Lower lobe of right lung (tissue), 2 donors: ENCODE measurements at regions not wholly inside any gene's neighbourhood (a gene's known extent, or its start where the extent isn't known, plus 50 kb on each side); places are given as distances from the start of the nearest gene placed in this dataset.
"Not testable (repeated sequence)": the region's sequence is repeated elsewhere in the genome, so short reads cannot be mapped to it uniquely, and the experiment has no call there.

Experiments
- ATAC-seq, 2 donors: fragments of 200-7000 bp; cut with Tn5 transposase; one replicate each; pipeline ENCODE4 v1.9.1; 2020 to 2022; ENCODE audit warnings: mild to moderate bottlenecking in 2 of 2, moderate library complexity in 2 of 2
- DNase-seq: peaks from one replicate; pipeline ENCODE4 v3.0.0-alpha.2; 2020
- H3K27ac ChIP-seq: fragments of 200-600 bp; one replicate; pipeline ENCODE4 v1.8.0; 2022
- H3K27me3 ChIP-seq: fragments of 200-600 bp; one replicate; pipeline ENCODE4 v1.8.0; 2022; ENCODE audit warnings: low read depth
- H3K36me3 ChIP-seq: fragments of 200-600 bp; one replicate; pipeline ENCODE4 v1.8.0; 2022; ENCODE audit warnings: mild to moderate bottlenecking
- H3K4me1 ChIP-seq: fragments of 200-600 bp; one replicate; pipeline ENCODE4 v1.8.0; 2022
- H3K4me3 ChIP-seq: fragments of 200-600 bp; one replicate; pipeline ENCODE4 v1.8.0; 2022; ENCODE audit warnings: mild to moderate bottlenecking
- H3K9me3 ChIP-seq: fragments of 200-600 bp; one replicate; pipeline ENCODE4 v1.8.0; 2022
- CTCF ChIP-seq: fragments of 200-600 bp; IDR thresholded peaks from one replicate; pipeline ENCODE4 v1.8.0; 2022; ENCODE audit warnings: antibody characterized with exemption, mild to moderate bottlenecking
- intact Hi-C: fragments of 100-400 bp; cut with DNase I; formaldehyde crosslinking; loops from one replicate; pipeline ENCODE4 v1.11.0; 2022
- donor health status: DM: no; HTN: yes; CAD: no; lungs with severe emphysema.

- H3K27me3 ChIP-seq: no peaks in the 10 kb centered on the region
- no peaks in the 10 kb centered on the region for H3K36me3 ChIP-seq
- intact Hi-C loops: no loop called here
- ATAC-seq (no peak), DNase-seq (no peak)
- no peaks in the 10 kb centered on the region for H3K4me1 ChIP-seq
- H3K4me3 ChIP-seq: no peak overlapping the region
- no peaks in the 10 kb centered on the region for H3K9me3 ChIP-seq
- no peak for TF ChIP-seq CTCF
- no peak overlapping the region for H3K27ac ChIP-seq
These were observed 715.2 kb upstream of the AADAT start for GRCh38 chr4:170804930-170805329.

DNA sequence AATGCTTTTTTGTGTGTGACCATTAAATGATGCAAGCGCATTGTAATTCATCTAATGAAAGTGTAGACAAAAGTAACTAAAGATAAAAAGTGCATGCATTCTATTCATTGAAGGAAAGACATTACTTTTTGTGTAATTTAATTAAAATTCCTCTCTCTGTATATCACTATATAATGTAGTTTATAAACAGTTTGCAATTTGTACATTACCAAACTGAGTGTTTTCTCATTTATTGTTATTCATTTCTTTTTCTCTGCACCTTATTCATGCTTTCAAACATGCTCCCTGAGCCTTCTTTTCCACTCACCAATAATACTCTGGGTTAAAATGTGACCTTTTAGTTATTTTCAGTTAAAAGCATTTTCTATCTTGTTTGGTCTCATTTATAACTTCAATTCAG, 713.7 kb upstream of the AADAT start:
- Histone ChIP-seq H3K9me3 (no peaks in the 10 kb centered on the region), H3K27me3 (no peaks in the 10 kb centered on the region), H3K4me3 (no peak overlapping the region), H3K27ac (no peak overlapping the region), H3K4me1 (no peaks in the 10 kb centered on the region), H3K36me3 (no peaks in the 10 kb centered on the region)
- no peak for DNase-seq
- intact Hi-C loops: no loop called here
- ATAC-seq: no peak
- TF ChIP-seq CTCF: no peak

GRCh38 chr4:170801771-170802170, 712.0 kb upstream of the AADAT start:
- Histone ChIP-seq H3K36me3 (no peaks in the 10 kb centered on the region), H3K4me1 (no peaks in the 10 kb centered on the region), H3K9me3 (no peaks in the 10 kb centered on the region), H3K4me3 (no peak overlapping the region), H3K27me3 (no peaks in the 10 kb centered on the region), H3K27ac (no peak overlapping the region)
- intact Hi-C loops: no loop called here
- no peak for ATAC-seq
- no peak for TF ChIP-seq CTCF
- no peak for DNase-seq

DNA sequence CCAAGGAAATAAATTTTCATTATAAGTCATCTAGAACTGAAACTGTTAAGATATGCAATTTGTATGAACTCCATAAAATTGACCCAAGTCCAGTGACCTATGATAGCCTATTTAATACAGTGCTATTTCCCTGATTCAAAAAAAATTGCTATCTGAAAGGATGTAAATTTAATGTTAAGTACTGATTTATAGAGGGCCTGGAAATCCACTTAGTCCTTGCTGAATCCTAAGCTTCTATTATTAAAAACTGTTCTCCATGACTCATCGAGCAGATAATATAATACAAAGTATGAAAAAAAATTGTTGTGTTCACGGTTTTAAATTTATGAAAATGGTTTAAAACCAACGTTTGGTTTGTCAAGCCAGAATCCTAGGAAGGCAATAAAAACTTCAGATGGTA, 704.8 kb upstream of the AADAT start:
- Histone ChIP-seq H3K27ac (no peak overlapping the region), H3K27me3 (no peaks in the 10 kb centered on the region), H3K4me3 (no peak overlapping the region), H3K36me3 (no peaks in the 10 kb centered on the region), H3K9me3 (no peaks in the 10 kb centered on the region), H3K4me1 (no peaks in the 10 kb centered on the region)
- ATAC-seq (no peak), DNase-seq (no peak)
- intact Hi-C loops: no loop called here
- no peak for TF ChIP-seq CTCF

DNA sequence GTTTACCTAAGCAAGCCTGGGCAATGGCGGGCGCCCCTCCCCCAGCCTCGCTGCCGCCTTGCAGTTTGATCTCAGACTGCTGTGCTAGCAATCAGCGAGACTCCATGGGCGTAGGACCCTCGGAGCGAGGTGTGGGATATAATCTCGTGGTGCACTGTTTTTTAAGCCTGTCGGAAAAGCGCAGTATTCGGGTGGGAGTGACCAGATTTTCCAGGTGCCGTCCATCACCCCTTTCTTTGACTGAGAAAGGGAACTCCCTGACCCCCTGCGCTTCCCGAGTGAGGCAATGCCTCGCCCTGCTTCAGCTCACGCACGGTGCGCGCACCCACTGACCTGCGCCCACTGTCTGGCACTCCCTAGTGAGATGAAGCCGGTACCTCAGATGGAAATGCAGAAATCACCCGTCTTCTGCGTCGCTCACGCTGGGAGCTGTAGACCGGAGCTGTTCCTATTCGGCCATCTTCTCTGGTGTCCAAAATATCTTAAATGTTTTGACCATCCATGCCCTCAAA, 698.8 kb upstream of the AADAT start:
- H3K27me3 ChIP-seq, DNase-seq, H3K4me1 ChIP-seq, intact Hi-C loops, H3K36me3 ChIP-seq, H3K27ac ChIP-seq, H3K9me3 ChIP-seq, H3K4me3 ChIP-seq, ATAC-seq: not testable (repeated sequence)

DNA sequence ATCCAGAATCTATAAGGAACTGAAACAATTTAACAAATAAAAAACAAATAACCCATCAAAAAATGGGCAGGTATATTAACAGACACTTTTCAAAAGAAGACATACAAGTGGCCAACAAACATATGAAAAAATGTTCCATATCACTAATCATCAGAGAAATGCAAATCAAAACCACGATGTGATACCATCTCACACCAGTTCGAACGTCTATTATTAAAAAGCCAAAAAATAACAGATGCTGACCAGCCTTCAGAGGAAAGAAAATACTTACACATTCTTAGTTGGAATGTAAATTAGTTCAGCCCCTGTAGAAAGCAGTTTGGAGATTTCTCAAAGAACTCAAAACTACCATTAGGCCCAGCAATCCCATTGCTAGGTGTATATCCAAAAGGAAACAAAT, 687.9 kb upstream of the AADAT start:
- ATAC-seq: no peak
- H3K27ac ChIP-seq: no peak overlapping the region
- no peaks in the 10 kb centered on the region for H3K4me1 ChIP-seq
- no peak for DNase-seq
- no peaks in the 10 kb centered on the region for H3K9me3 ChIP-seq
- no peak overlapping the region for H3K4me3 ChIP-seq
- intact Hi-C loops: no loop called here
- H3K27me3 ChIP-seq: no peaks in the 10 kb centered on the region
- H3K36me3 ChIP-seq: no peaks in the 10 kb centered on the region
- no peak for TF ChIP-seq CTCF
